Loucy (cell line): ENCODE measurements at regions not wholly inside any gene's neighbourhood (a gene's known extent, or its start where the extent isn't known, plus 50 kb on each side); places are given as distances from the start of the nearest gene placed in this dataset.

Source experiments
- H2AFZ ChIP-seq: fragments of 200-600 bp; sonication (generic); 2 replicates; pipeline ENCODE4 v1.6.0; 2016; ENCODE audit warnings: antibody characterized with exemption, mild to moderate bottlenecking, low read length, moderate library complexity
- H3F3A ChIP-seq: fragments of 200-600 bp; 2 replicates; pipeline ENCODE4 v1.6.0; 2016; ENCODE audit warnings: antibody characterized with exemption, low read depth, mild to moderate bottlenecking
- H3K27me3 ChIP-seq: fragments of 200-600 bp; sonication (generic); 2 replicates; pipeline ENCODE4 v1.6.1; 2014; ENCODE audit warnings: low read length, mild to moderate bottlenecking; ENCODE audit not compliant: insufficient read depth, poor library complexity, severe bottlenecking
- H3K36me3 ChIP-seq: fragments of 200-600 bp; sonication (generic); 2 replicates; pipeline ENCODE4 v1.6.1; 2016; ENCODE audit warnings: low read length; ENCODE audit not compliant: insufficient read depth
- H3K4me1 ChIP-seq: fragments of 200-600 bp; sonication (generic); 2 replicates; pipeline ENCODE4 v1.5.1; 2014; ENCODE audit warnings: low read length, mild to moderate bottlenecking; ENCODE audit not compliant: insufficient read depth, poor library complexity, severe bottlenecking
- H3K4me2 ChIP-seq: fragments of 200-600 bp; sonication (generic); 2 replicates; pipeline ENCODE4 v1.6.0; 2014; ENCODE audit warnings: antibody characterized with exemption, low read length, low read depth, mild to moderate bottlenecking; ENCODE audit not compliant: poor library complexity, severe bottlenecking
- H3K4me3 ChIP-seq: fragments of 200-600 bp; sonication (generic); 2 replicates; pipeline ENCODE4 v1.5.1; 2014; ENCODE audit warnings: low read length, mild to moderate bottlenecking, mixed read lengths; ENCODE audit not compliant: poor library complexity, severe bottlenecking
- H3K79me2 ChIP-seq: fragments of 200-600 bp; sonication (generic); 2 replicates; pipeline ENCODE4 v1.6.1; 2014; ENCODE audit warnings: low read length; ENCODE audit not compliant: insufficient read depth
- H3K9ac ChIP-seq: fragments of 200-600 bp; sonication (generic); 2 replicates; pipeline ENCODE4 v1.6.0; 2014; ENCODE audit warnings: mild to moderate bottlenecking, low read depth, low read length, moderate library complexity; ENCODE audit not compliant: poor library complexity, severe bottlenecking
- H3K9me2 ChIP-seq: fragments of 200-600 bp; sonication (generic); replicated peaks from 2 replicates; pipeline ENCODE4 v1.6.1; 2016; ENCODE audit warnings: low read depth, low read length, mixed read lengths
- H3K9me3 ChIP-seq: fragments of 200-600 bp; sonication (generic); 2 replicates; pipeline ENCODE4 v1.6.1; 2014; ENCODE audit warnings: mild to moderate bottlenecking, antibody characterized with exemption, low read length, low read depth; ENCODE audit not compliant: insufficient read depth
- H4K20me1 ChIP-seq: fragments of 200-600 bp; sonication (generic); 2 replicates; pipeline ENCODE4 v1.6.0; 2014; ENCODE audit warnings: antibody characterized with exemption, low read length, mild to moderate bottlenecking; ENCODE audit not compliant: insufficient read depth, poor library complexity, severe bottlenecking
- EZH2phosphoT487 ChIP-seq: fragments of 200-600 bp; IDR thresholded peaks from 2 replicates; pipeline ENCODE4 v1.6.1; 2018; ENCODE audit warnings: antibody characterized with exemption, mild to moderate bottlenecking, moderate library complexity, borderline replicate concordance
- TF ChIP-seq, protein P1 (sequence below): fragments of 200-600 bp; sonication (generic); conservative IDR thresholded peaks from 2 replicates; pipeline ENCODE4 v1.5.1; 2014; ENCODE audit warnings: mild to moderate bottlenecking, antibody characterized with exemption, low read length

DNA sequence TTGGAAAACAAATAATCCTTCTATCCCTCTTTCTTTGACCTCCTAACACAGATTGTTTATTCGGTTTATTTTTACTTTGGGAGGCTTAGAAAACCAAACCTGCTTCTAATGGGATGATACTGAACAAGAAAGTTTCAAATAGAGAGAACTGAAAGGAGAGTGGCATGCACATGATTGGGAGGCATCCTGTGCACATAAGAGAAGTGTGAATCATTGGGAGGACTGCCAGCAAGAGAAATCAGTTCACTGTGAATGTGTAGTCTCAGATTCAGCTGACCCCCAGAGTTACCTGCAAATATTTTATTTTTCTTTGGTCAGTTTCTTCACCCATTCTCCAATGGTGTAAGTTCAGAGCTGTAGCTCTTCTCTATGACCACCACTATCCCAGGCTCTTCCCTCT is 1363.2 kb upstream of the ACVR2A start:
- Histone ChIP-seq H3K36me3 (no peaks in the 10 kb centered on the region), H3K9me3 (no peaks in the 10 kb centered on the region), H3K9ac (no peak overlapping the region), H4K20me1 (no peaks in the 10 kb centered on the region), H3K4me2 (no peak overlapping the region), H2AFZ (no peak overlapping the region), H3K4me1 (no peaks in the 10 kb centered on the region), H3K4me3 (no peak overlapping the region), H3K9me2 (no peaks in the 10 kb centered on the region), H3K79me2 (no peaks in the 10 kb centered on the region), H3F3A (no peaks in the 10 kb centered on the region), H3K27me3 (no peaks in the 10 kb centered on the region)
- no peak for TF ChIP-seq EZH2phosphoT487
- TF ChIP-seq, protein P1, sequence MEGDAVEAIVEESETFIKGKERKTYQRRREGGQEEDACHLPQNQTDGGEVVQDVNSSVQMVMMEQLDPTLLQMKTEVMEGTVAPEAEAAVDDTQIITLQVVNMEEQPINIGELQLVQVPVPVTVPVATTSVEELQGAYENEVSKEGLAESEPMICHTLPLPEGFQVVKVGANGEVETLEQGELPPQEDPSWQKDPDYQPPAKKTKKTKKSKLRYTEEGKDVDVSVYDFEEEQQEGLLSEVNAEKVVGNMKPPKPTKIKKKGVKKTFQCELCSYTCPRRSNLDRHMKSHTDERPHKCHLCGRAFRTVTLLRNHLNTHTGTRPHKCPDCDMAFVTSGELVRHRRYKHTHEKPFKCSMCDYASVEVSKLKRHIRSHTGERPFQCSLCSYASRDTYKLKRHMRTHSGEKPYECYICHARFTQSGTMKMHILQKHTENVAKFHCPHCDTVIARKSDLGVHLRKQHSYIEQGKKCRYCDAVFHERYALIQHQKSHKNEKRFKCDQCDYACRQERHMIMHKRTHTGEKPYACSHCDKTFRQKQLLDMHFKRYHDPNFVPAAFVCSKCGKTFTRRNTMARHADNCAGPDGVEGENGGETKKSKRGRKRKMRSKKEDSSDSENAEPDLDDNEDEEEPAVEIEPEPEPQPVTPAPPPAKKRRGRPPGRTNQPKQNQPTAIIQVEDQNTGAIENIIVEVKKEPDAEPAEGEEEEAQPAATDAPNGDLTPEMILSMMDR: no peak

DNA sequence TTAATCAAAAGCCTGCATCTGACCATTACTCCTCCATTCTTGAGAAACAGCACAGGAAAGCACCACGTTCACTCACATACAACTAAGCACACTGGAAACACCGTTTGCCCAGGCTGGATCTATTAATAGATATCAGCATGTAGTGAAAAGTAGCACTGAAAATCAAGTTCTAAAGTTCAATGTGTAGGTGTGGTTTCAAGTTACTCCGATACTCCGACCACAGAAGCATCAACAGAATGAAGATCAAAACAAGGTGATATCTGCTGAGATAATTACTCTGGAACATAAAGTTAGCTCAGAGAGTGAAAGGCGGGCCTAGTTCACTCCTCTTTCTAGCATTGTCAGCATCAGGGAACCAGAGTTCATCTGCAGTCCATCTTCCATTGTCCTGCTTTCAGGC is 1367.4 kb upstream of the ACVR2A start:
- H2AFZ ChIP-seq: no peak overlapping the region
- H3K4me2 ChIP-seq: no peak overlapping the region

DNA sequence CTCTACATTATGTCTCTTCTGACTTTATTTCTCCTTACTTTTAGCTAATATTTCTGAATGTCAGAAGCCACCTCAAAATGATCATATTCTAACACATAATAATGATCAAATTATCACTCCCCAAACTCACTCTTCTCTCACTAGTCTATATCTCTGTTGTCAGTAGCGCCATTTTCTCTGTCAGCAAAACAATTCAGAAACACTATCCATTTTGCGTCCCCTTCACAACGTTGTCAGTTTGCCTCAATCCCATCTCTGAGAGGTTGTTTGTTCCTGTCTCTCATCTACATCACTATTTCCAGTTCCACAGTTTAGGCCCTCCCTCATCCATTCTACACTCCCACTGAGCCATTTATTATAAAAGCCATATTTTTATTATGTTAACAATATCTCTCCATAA is 1376.3 kb upstream of the ACVR2A start:
- Histone ChIP-seq H3K4me3 (no peak overlapping the region), H3K9me3 (no peaks in the 10 kb centered on the region), H3K79me2 (no peaks in the 10 kb centered on the region), H3F3A (no peaks in the 10 kb centered on the region), H3K4me2 (no peak overlapping the region), H3K36me3 (no peaks in the 10 kb centered on the region), H2AFZ (no peak overlapping the region), H3K9me2 (no peaks in the 10 kb centered on the region), H3K27me3 (no peaks in the 10 kb centered on the region), H4K20me1 (no peaks in the 10 kb centered on the region), H3K9ac (no peak overlapping the region), H3K4me1 (no peaks in the 10 kb centered on the region)
- TF ChIP-seq, protein P1: no peak
- TF ChIP-seq EZH2phosphoT487: no peak

More for the DNA sequence above, 1367.4 kb upstream of the ACVR2A start:
- Histone ChIP-seq H4K20me1 (no peaks in the 10 kb centered on the region), H3K9ac (no peak overlapping the region), H3K9me2 (no peaks in the 10 kb centered on the region), H3K27me3 (no peaks in the 10 kb centered on the region), H3F3A (no peaks in the 10 kb centered on the region), H3K4me3 (no peak overlapping the region), H3K79me2 (no peaks in the 10 kb centered on the region), H3K9me3 (no peaks in the 10 kb centered on the region), H3K4me1 (no peaks in the 10 kb centered on the region), H3K36me3 (no peaks in the 10 kb centered on the region)
- TF ChIP-seq EZH2phosphoT487: no peak
- TF ChIP-seq, protein P1: no peak
